Upper lobe of right lung (tissue), 1 donor: ENCODE measurements at regions not wholly inside any gene's neighbourhood (a gene's known extent, or its start where the extent isn't known, plus 50 kb on each side); places are given as distances from the start of the nearest gene placed in this dataset.

Experiments used
- ATAC-seq: fragments of 200-7000 bp; cut with Tn5 transposase; one replicate; pipeline ENCODE4 v1.9.1; 2020; ENCODE audit warnings: mild to moderate bottlenecking, moderate library complexity
- DNase-seq: peaks from one replicate; pipeline ENCODE4 v3.0.0-alpha.2; 2020
- H3K27ac ChIP-seq: fragments of 200-600 bp; one replicate; pipeline ENCODE4 v1.8.0; 2022
- H3K27me3 ChIP-seq: fragments of 200-600 bp; one replicate; pipeline ENCODE4 v1.8.0; 2022; ENCODE audit warnings: mild to moderate bottlenecking
- H3K36me3 ChIP-seq: fragments of 200-600 bp; one replicate; pipeline ENCODE4 v1.8.0; 2022
- H3K4me1 ChIP-seq: fragments of 200-600 bp; one replicate; pipeline ENCODE4 v1.8.0; 2022
- H3K4me3 ChIP-seq: fragments of 200-600 bp; one replicate; pipeline ENCODE4 v1.8.0; 2022; ENCODE audit warnings: mild to moderate bottlenecking
- H3K9me3 ChIP-seq: fragments of 200-600 bp; one replicate; pipeline ENCODE4 v1.8.0; 2022
- CTCF ChIP-seq: fragments of 200-600 bp; IDR thresholded peaks from one replicate; pipeline ENCODE4 v1.8.0; 2022; ENCODE audit warnings: antibody characterized with exemption
- intact Hi-C: fragments of 100-400 bp; cut with DNase I; formaldehyde crosslinking; loops from one replicate; pipeline ENCODE4 v1.11.0; 2022
- donor health status: DM: no; HTN: yes; CAD: no; lungs with severe emphysema.

- ATAC-seq = no peak
- Histone ChIP-seq H3K9me3 (no peaks in the 10 kb centered on the region), H3K36me3 (no peaks in the 10 kb centered on the region), H3K27ac (no peak overlapping the region), H3K27me3 (no peaks in the 10 kb centered on the region), H3K4me3 (no peak overlapping the region), H3K4me1 (no peaks in the 10 kb centered on the region)
- DNase-seq = no peak
- no peak for TF ChIP-seq CTCF
- intact Hi-C loops = no loop called here
Observed at GRCh38 chr14:58941629-58942028, 246.8 kb upstream of the DAAM1 start.

GRCh38 chr14:58942516-58942915 is 246.0 kb upstream of the DAAM1 start:
- Histone ChIP-seq H3K9me3 (no peaks in the 10 kb centered on the region), H3K27ac (no peak overlapping the region), H3K36me3 (no peaks in the 10 kb centered on the region), H3K27me3 (no peaks in the 10 kb centered on the region), H3K4me1 (no peaks in the 10 kb centered on the region), H3K4me3 (no peak overlapping the region)
- TF ChIP-seq CTCF = no peak
- ATAC-seq = peak; percentile 66
- intact Hi-C loops = no loop called here
- no peak for DNase-seq

GRCh38 chr14:58944343-58944967 is 244.0 kb upstream of the DAAM1 start:
- Histone ChIP-seq H3K9me3 (no peaks in the 10 kb centered on the region), H3K4me3 (no peak overlapping the region), H3K4me1 (no peaks in the 10 kb centered on the region), H3K27me3 (no peaks in the 10 kb centered on the region), H3K36me3 (no peaks in the 10 kb centered on the region), H3K27ac (no peak overlapping the region)
- DNase-seq (no peak), ATAC-seq (peak; percentile 61)
- intact Hi-C loops = no loop called here
- TF ChIP-seq CTCF = no peak

- H3K27me3 ChIP-seq = no peaks in the 10 kb centered on the region
- no peak overlapping the region for H3K4me3 ChIP-seq
- intact Hi-C loops = no loop called here
- H3K27ac ChIP-seq = no peak overlapping the region
- H3K36me3 ChIP-seq = no peaks in the 10 kb centered on the region
- TF ChIP-seq CTCF = no peak
- DNase-seq (no peak), ATAC-seq (no peak)
- H3K4me1 ChIP-seq = no peaks in the 10 kb centered on the region
- no peaks in the 10 kb centered on the region for H3K9me3 ChIP-seq
Observed at GRCh38 chr14:58944968-58945356, 243.5 kb upstream of the DAAM1 start.

- no peak overlapping the region for H3K27ac ChIP-seq
- no peak overlapping the region for H3K4me3 ChIP-seq
- ATAC-seq (no peak), DNase-seq (no peak)
- intact Hi-C loops = no loop called here
- no peaks in the 10 kb centered on the region for H3K4me1 ChIP-seq
- TF ChIP-seq CTCF = no peak
- no peaks in the 10 kb centered on the region for H3K9me3 ChIP-seq
- no peaks in the 10 kb centered on the region for H3K27me3 ChIP-seq
- no peaks in the 10 kb centered on the region for H3K36me3 ChIP-seq
Observed at GRCh38 chr14:58946431-58946830, 242.0 kb upstream of the DAAM1 start.

GRCh38 chr14:58947156-58947555 is 241.3 kb upstream of the DAAM1 start:
- TF ChIP-seq CTCF = no peak
- DNase-seq (no peak), ATAC-seq (no peak)
- Histone ChIP-seq H3K4me1 (no peaks in the 10 kb centered on the region), H3K27me3 (no peaks in the 10 kb centered on the region), H3K4me3 (no peak overlapping the region), H3K9me3 (no peaks in the 10 kb centered on the region), H3K36me3 (no peaks in the 10 kb centered on the region), H3K27ac (no peak overlapping the region)
- intact Hi-C loops = no loop called here
